HL-60 (cell line): ENCODE measurements at regions not wholly inside any gene's neighbourhood (a gene's known extent, or its start where the extent isn't known, plus 50 kb on each side); places are given as distances from the start of the nearest gene placed in this dataset.
"Not testable (repeated sequence)": the region's sequence is repeated elsewhere in the genome, so short reads cannot be mapped to it uniquely, and the experiment has no call there.

Source experiments
- DNase-seq, 2 experiments: peaks; one replicate each; pipeline ENCODE4 v3.0.0-alpha.2; 2010 to 2020; ENCODE audit warnings: low read depth in 1 of 2, low spot score in 1 of 2
- H3K27ac ChIP-seq: fragments of 250-450 bp; sonication (Bioruptor Pico); replicated peaks from 2 replicates; pipeline ENCODE4 v1.5.1; 2020; ENCODE audit warnings: mild to moderate bottlenecking, moderate library complexity
- H3K27me3 ChIP-seq: fragments of 250-450 bp; sonication (Bioruptor Pico); 2 replicates; pipeline ENCODE4 v1.5.1; 2021; ENCODE audit warnings: mild to moderate bottlenecking, moderate library complexity; ENCODE audit not compliant: insufficient read depth, poor library complexity, severe bottlenecking
- H3K4me3 ChIP-seq: replicated peaks from 2 replicates; pipeline ENCODE4 v1.5.1; 2011; ENCODE audit warnings: mild to moderate bottlenecking, control low read depth, low read length; ENCODE audit not compliant: insufficient read depth

DNA sequence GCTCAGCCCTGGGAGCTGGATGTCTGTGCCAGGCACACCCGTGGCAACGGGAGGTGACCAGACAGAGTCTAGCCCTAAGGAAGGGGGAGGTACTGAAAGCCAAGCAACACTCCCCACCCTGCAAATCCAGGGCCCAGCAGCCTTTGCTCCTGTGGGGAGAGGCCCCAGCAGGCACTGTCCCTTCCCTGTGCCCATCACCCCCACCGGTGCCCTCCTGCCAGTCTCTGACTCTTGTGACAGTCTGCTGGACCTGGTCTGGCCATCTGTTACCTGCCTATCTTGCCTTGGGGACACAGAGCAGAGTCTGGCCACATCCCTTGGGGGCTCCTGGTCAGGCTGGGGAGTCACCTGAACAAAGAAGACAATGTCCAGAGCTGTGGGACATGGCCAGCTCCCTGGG, 520.2 kb downstream of the TP53TG3F start:
- not testable (repeated sequence) for H3K27me3 ChIP-seq, DNase-seq, H3K4me3 ChIP-seq, H3K27ac ChIP-seq

DNA sequence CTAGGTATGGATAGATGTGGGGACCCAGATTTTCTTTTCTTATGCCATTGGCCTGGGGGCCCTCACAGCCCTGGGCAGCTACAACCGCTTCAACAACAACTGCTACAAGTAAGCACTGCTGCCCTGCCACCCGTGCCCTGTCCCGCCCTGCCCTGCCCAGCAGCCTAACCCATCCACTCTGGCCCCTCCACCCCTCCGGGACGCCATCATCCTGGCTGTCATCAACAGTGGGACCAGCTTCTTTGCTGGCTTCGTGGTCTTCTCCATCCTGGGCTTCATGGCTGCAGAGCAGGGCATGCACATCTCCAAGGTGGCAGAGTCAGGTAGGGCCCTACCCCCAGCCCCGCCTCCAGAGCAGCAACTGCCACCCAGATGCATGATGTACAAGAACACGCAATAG, 521.3 kb downstream of the TP53TG3F start:
- not testable (repeated sequence) for H3K4me3 ChIP-seq, H3K27me3 ChIP-seq, H3K27ac ChIP-seq, DNase-seq

DNA sequence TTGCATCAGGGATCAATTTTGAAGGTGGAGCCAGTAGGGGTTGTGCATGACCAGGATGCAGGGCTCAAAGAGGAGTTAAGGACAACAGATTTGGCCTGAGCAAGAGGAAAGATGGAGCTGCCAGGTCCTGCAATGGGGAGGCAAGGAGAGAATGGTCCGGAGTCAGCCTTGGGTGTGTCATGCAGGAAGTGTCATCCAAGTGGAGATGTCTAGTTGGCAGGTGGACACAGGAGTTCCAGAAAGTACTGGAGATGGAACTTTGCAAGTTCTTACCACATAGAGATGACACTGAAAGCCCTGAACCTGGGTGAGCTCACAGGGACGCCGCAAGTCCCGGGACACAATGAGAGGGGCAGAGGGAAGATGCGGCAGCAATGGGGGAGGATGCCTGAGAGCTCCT, 525.0 kb downstream of the TP53TG3F start:
- not testable (repeated sequence) for DNase-seq, H3K4me3 ChIP-seq, H3K27ac ChIP-seq, H3K27me3 ChIP-seq

DNA sequence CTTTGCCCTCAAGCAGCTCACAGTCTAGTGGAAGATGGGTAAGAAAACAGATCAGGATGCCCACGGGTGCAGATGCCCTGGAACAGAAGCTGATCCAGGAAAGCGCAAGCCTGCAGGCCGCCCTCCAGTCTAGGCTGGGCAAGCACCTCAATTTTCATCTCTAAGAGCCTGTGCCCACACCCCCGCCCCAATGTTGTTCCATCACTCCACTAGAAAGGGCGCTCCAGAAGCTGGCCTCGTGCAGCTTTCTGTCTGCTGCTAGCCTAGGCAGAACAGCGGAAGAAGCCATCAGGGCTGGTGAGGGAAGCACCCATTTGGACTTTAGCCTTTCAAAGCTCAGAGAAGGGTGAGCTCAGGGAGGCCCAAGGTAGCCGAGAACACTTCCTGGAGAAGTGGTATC, 527.1 kb downstream of the TP53TG3F start:
- H3K27ac ChIP-seq, DNase-seq, H3K4me3 ChIP-seq: not testable (repeated sequence)

DNA sequence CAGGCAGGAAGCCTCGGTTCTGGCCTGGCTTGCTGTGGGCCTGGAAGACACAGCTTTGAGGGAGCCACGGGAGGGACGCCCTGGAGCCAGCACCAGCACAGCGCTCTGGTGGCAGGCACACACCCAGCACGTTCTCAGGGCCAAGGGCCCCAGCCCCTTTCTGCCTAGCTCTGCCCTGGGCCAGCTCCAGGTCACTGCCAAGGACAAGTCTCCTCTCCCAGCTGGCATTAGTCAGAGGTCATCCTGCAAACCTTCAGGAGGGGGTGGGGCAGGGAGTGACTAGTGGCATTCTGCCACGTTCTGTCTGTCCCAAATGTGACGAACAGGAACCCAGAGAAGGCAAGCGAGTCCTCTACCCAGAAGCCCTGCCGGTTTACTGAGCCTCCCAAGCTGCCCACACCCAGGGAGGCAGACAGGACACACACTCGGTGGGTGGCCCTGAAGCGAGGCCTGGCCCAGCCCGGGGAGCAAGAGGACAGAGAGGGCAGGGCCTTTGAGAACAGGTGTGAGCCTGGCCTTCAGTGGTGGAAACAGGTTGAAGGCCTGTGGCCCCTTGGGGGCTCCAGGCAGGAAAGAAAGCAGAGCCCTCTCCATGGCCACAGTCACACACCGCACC, 528.0 kb downstream of the TP53TG3F start:
- not testable (repeated sequence) for H3K27ac ChIP-seq, H3K4me3 ChIP-seq, DNase-seq, H3K27me3 ChIP-seq

More for the DNA sequence above, 527.1 kb downstream of the TP53TG3F start:
- not testable (repeated sequence) for H3K27me3 ChIP-seq

DNA sequence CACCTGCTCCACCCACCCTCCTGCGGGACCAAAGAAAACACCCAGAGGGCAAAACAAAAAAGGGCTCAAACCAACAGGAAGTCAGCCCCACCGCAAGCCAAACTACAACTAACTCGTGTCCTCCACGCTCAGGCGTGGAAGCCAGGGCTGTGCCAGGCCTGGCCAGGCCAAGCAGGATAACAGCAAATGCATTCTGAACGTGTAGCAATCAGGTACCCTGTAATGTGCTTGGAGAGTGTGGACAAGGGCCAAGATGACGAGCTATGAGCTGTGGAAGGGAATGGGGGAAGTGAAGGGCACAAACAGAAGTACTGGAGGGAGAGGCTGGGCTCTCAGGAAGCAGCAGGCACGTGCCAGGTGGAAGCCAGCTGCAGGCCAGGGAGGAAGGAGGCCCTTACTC, 528.6 kb downstream of the TP53TG3F start:
- DNase-seq, H3K4me3 ChIP-seq, H3K27ac ChIP-seq, H3K27me3 ChIP-seq: not testable (repeated sequence)

DNA sequence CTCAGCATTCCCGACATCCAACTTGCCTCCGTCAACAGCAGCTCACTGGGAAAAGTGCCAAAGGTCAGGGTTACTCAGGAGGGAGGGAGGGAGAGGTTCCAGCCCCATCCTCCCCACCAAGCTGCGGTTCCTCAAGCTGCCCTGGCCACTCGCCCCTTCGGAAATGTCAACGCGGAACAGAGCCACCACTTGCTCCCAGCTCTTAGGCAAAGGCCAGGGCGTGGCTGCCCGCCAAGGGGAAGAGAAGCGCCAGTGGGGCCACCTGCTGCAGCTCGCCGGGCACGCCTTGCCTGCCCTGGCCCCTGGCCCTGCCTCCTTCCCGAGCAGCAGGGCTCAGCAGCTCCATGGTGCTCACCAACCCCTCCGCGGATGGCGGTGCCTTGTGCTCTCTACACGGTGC, 531.1 kb downstream of the TP53TG3F start:
- not testable (repeated sequence) for DNase-seq, H3K27me3 ChIP-seq, H3K27ac ChIP-seq

DNA sequence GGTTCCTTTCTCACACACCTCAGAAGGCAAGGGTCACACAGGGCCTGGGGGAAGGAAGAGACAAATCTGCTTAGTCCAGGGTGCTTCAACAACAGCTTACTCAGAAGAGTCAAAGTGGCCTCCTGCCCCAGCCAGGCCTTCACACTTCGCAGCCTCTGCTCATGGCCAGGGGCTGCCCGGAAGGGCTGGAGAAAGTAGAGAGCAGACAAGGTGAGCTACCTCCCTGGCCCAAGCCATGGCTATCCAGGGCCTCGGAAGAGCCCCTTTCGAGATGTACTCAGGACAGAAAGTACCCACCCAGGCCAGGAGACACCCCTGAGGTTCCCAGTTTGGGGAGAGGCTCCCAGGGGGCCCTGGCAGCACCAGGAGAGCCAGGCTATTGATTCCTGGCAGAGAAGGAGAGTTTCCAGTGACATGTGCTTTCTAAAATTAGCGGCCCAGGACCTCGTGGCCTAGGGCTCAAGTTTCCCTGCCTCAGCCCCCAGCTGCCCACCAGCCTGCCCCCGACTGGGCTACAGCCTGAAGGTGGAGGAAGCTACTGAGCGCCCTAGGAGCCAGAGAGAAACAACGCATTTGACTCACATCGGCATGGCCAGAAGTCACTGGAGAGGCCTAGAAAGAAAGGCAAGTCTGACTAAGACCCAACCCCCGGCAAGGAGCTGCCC, 533.2 kb downstream of the TP53TG3F start:
- not testable (repeated sequence) for DNase-seq, H3K4me3 ChIP-seq, H3K27ac ChIP-seq, H3K27me3 ChIP-seq

More for the DNA sequence above, 531.1 kb downstream of the TP53TG3F start:
- H3K4me3 ChIP-seq, result not testable (repeated sequence)

DNA sequence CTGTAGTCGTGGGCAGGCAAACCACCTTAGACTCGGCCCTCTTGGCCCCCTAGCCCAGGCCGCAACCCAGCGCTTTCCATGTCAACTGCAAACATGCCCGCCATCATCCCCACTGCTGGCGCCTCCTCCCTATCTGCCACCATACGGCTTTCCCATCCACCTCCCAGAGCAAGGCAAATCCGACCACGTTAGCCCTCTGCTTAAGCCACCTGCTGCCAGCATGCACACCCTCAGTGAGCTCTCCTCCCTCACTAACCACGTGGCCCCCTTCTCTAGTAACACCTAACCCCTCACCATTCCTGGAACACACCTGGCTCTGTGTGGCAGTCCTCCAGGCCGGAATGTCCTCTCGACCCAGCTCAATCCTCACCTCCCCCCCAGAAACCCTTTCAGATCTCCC, 534.8 kb downstream of the TP53TG3F start:
- H3K27ac ChIP-seq, H3K27me3 ChIP-seq, DNase-seq, H3K4me3 ChIP-seq: not testable (repeated sequence)

DNA sequence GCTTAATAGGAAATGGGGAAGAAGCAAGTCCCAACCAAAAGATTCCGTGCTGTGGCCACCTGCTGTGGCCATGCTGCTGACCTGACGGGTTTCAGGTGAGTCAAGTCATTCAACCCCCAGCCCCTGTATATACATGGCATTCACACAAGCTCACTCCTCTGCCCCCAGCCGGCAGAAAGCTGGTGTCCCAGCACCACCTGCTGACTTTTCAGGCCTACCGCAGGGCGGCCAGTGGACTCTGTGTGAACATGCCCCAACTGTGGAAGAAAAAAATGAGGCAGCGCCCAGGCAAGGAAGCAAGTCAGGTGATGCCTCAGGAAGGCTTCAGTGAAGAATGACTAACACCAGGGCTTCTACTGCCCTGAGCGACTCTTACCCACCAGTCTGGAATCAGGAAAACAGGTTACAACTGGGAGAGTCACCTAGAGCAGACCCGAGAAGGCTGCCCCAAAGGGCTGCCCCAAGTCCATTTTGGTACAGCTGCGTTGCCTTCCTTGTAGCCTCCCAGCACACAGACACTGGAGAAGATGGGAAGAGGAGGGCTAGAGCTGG, 536.5 kb downstream of the TP53TG3F start:
- not testable (repeated sequence) for H3K27me3 ChIP-seq, H3K4me3 ChIP-seq, H3K27ac ChIP-seq, DNase-seq

DNA sequence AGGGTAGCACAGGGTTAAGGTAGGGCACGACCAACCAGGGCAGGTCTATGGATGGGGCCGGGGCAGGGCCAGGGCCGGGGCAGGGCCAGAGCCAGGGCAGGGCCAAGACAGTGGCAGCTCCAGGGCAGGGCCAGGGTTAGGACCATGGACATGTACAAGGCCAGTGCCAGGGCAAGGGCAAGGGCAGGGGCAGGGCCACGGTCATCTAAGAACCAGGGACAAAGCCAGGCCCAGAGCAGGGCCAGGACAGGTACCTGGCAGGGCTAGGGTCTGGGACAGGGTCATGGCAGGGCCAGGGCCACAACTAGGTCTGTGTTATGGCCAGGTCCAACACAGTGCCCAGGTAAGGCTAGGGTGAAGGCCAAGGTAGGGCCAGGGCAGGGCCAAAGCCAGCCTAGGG, 541.8 kb downstream of the TP53TG3F start:
- H3K4me3 ChIP-seq, DNase-seq, H3K27ac ChIP-seq, H3K27me3 ChIP-seq: not testable (repeated sequence)

DNA sequence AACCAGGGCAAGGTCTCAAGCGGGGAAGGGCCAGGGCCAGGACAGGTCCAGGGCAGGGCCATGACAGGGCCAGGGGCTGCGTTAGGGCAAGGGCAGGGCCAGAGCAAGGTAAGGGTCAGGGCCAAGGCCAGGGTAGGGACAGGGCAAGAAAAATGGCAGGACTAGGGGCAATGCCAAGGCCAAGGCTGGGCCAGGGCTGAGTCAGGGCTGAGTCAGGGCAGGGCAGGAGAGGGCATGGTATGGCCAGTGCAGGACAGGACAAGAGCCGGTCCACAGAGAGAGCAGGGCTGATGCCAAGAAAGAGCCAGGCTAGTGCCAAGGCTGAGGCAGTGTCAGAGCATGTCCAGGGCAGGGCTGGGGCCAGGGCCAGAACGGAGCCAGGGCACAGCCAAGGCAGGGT, 542.5 kb downstream of the TP53TG3F start:
- not testable (repeated sequence) for H3K27ac ChIP-seq, H3K4me3 ChIP-seq, H3K27me3 ChIP-seq, DNase-seq

DNA sequence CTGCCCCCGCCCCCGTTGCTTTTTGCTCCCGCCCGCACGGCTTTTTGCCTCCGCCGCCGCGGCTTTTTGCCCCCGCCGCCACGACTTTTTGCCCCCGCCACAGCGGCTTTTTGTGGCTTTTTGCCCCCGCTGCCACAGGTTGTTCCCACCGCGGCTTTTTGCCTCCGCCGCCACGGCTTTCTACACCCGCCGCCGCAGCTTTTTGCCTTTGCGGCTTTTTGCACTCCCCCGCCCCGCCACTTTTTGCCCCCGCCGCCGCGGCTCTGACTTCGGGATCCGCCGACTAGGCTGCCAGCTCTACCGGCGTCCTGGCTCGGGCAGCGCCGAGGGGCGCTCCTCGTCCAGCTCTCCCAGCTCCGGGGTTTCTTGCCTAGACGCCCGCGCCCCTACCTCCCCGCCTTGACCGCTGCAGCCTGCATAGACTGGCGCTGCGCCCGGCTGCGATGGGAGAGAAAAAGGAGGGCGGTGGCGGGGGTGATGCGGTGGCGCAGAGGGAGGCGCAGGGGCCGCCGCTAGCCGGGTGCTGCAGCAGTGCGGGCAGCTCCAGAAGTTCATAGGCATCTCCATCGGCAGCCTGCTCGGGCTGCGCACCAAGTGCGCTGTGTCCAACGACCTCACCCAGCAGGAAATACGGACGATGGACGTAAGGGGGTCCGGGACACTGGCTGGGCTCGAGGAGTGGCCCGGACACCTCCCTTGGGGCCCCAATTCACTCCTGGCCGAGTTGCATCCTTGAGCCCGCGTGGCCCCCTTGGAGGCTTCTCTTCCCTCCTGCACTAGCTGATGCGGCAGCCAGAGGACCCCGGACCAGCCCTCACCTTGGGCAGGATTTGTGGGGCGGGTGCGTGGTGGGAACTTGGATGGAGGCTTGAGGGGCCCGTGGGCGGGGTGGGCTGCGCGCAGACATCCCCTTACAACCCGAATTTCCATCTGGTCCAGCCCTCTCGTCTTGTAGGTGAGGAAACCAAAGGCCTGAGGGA, 555.7 kb downstream of the TP53TG3F start:
- H3K27ac ChIP-seq, H3K4me3 ChIP-seq, H3K27me3 ChIP-seq, DNase-seq: not testable (repeated sequence)

DNA sequence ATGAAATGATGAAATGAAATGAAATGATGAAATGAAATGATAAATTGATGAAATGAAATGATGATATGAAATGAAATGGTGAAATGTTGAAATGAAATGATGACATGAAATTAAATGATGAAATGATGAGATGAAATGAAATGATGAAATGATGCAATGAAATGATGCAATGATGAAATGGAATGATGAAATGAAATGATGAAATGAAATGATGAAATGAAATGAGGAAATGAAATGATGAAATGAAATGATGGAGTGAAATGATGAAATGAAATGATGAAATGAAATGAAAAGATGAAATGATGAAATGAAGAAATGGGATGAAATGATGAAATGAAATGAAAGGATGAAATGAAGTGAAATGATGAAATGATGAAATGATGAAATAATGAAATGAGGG, 558.9 kb downstream of the TP53TG3F start:
- H3K27ac ChIP-seq, H3K27me3 ChIP-seq, DNase-seq, H3K4me3 ChIP-seq: not testable (repeated sequence)
